GM04504 (cell line): ENCODE measurements at regions not wholly inside any gene's neighbourhood (a gene's known extent, or its start where the extent isn't known, plus 50 kb on each side); places are given as distances from the start of the nearest gene placed in this dataset.

ENCODE experiments used
- DNase-seq: peaks from one replicate; pipeline ENCODE4 v3.0.0-alpha.2; 2012; ENCODE audit warnings: low read depth

GRCh38 chr11:111148121-111148520 lies 97.4 kb upstream of the POU2AF2 start:
- no peak for DNase-seq

DNA sequence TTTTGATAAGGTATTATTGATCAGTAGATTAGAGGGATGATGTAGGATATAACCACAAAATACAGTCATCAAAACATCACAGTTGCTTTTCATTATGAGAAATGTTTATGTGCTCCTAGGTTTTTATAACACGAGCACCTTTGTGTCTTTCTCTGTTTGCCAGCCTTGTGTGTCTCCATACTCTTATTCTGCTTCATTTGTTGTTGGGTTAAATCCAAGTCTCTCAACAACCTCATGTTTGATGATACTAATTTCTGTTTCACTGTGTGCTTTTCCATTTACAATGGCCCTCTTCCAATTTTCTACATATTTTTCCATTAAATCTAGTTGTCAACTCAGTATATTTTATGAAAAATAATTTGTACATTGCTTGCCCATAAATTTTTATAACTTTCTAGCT lies 107.7 kb upstream of the POU2AF2 start:
- no peak for DNase-seq

DNA sequence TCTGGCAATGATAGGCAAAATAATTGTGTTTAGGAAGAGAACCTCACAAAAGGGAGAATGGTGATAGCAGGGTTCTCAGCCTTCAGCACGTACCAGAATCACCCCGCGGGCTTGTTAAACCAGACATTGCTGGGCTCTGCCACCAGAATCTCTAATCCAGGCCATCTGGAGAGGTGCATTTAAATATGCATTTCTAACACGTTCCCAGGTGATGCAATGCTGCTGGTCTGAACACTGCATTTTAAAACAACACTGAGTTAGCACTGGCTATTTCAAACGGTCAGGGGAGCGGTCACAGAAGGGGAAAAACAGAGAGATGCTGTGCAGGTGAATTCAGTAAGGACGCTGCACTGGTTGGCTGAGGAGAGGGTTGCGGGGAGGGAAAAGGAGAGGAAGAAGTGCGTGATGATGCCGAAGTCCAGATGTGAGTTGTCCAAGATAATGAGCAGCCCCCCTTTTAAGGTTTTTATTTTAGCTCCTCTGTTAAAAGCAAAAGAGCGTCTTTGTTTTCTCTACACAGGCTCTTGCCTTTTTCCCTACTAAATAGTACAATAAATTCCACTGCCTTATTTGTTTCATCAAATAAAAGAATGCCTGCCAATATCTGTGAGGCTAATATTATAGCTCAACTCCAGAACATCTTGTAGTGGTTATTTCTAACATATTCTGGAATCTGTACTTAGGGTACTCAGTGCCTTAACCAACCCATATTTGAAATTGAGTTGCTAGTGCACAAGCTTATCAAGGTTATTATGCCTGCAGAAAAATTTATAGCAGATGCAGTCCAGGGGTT lies 109.6 kb upstream of the POU2AF2 start:
- DNase-seq, result no peak

DNA sequence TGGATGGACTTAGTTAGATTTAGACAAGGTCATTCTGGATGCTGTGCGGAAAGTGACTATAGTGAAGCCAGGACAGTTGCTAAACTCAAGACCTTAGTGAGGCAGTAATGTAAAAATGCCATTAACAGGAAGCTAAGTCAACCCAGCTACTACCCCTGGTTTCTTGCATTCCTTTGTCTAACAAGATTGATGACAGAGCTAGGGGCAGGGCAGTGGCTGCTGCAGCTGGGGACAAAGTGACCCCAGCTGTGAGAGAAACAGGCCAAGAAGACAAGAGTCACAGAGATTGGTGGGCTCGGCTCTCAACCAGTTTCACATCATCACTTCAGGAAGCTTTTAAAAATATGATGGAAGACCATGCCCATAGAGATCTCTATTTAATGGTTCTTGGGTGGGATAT lies 110.4 kb upstream of the POU2AF2 start:
- no peak for DNase-seq

DNA sequence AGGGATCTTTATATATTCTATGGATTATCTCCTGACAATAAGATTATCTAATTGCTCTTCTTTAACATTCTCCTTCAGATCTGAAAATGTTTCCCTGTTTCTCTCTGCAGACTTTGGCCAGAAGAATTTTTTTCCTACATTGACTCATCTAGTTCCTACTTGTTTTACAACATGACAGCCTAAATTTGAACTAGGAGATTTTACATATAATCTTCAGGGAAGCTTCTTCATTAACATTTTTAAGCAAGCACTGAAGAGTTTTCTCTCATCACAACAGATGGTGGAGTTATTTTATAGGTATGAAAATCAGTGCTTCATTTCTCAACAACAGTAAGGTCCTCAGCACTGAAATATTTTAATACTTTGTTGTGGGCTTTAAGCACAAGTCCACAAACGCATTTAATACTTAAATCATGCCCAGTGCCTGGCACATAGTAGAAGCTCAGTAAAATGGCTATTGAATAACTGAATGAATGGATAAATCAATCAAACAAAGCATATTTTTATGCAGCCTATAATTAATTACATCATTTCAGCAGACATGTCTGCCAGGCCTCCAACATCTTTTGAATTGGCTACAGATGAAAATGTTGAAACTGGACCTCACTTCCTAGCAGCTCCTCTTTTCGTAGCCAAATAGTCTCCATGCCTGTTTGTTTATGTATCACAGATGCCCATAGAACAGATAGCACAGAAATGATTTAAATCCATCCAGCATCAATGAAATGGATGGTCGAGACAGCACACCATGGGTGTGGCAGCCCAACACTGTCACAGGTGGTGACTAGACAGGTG lies 117.3 kb upstream of the POU2AF2 start:
- DNase-seq, result no peak

- DNase-seq, result no peak
These were observed 120.8 kb upstream of the POU2AF2 start for GRCh38 chr11:111124724-111125123.

DNA sequence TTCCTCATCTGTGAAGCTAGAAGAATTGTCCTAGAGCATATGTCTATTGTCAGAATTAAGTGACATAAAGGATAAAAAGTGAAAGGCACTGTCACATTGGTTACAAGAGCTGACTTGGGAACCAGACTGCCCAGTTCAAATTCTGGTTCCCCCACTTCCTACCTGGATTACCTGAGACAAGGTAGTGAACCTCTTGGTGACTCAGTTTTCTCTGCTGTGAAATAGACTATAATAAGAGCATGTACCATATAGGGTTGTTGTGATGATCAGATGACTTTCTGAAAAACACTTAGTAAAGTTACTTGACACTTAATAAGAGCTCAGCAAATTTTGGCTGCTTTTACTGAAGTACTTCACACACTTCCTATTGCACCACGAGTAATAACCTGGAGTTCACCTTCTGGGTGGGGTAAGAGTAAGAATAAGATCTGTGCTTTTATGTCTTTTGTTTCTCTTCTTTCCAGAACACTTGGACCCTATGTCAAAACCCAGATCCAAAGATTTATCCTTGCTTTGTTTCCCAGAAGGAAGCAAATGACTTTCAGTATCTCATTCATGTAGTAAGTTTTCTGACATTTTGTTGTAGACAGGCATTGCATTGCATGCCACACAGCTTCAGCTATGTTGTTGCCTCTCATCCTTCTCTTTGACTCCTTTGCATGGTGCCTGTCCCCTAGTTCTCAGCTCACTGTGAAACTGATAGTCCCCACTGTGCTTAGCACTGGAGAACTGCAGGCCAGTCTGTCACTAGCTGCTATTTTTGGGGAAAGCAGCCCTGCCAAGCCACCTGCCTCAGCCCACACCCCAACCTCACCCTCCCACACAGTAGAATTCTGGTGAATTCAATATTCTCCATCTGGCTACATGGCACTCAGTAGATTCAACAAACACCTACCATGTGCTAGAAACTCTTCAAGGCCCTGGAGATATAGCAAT lies 121.8 kb upstream of the POU2AF2 start:
- DNase-seq, result no peak

DNA sequence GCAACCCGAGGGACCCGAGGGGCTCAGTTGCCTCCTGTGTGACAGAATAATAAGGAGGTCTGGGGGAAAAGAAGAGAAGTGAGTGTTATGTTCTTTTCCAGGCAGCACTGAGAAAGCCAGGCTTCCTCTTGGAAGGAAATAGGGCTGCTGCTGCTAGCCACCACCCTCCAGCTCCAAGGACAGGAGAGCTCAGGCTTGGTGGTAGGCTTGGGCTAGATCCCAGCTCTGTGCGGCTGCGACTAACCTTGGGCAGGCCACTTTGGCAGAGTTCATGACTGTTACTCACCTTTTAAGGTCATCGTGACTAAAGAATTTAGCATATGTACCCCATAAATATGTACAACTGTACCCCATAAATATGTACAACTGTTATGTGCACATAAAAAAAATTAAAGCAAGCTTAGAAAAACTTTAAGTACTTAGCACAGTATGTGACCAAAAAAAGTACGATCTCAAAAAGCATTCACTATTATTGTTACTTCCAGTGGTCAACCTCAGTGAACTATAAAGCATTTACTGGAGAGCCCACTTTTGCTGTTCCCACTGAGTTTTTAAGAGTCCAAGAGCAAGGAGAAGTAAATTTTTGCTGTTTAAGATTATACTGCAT lies 124.7 kb upstream of the POU2AF2 start:
- DNase-seq, result no peak

DNA sequence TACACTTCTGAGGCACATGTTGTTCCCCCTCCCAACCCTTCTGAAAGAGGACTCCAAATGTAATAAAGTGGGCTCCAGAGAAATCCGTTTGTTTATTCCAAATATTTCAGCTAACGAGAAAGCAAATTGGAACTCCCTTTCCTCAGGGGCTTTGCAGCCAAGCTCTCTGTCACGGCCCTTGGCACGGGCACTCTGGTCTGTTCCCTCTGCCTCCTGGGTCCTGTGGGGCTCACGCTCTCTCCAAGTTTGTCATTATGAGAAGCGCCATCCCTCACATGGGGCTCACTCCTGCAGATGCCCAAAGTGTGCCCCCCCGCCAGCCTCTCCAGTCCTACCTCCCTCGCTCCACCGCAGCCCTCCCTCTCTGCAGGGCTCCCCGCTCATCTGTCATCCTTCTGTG lies 125.4 kb upstream of the POU2AF2 start:
- DNase-seq, result no peak

DNA sequence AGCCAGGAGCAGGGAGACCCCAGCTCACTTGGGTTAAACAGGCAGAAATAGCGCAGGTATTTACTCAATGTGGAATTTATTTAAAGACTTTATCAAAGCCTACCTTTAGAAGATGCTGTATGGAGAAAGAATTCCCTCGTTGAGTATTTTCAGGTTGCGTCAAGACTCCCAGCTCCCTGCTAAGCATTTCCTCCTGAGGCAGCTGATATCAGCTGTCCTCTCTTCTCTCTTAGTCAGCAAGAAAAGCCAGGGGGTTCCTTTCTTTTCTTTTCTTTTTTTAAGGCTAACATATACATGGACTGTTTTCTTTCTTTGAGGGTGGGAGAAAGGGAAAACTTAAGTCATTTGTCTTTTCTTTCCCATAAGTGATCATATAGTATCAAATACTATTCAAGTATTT lies 125.8 kb upstream of the POU2AF2 start:
- DNase-seq, result no peak

DNA sequence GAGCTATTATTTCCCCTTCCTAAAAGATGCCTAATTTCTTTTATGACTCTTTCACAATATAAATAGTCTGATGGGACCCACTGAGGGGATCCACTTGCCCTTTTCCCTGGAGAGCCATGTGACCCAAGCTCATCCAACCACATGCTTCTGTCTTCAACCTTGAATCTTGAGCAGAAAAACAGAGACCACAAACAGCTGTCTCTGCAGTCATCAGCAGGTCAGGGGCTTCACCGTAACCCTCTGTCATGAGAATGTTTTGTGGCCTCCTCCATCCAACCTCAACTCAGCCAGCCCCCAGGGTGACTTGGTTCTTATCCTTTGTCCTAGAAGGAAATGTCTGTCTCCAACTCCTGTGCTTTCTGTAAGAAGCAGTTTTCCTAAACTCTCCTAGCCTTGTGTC lies 129.6 kb upstream of the POU2AF2 start:
- no peak for DNase-seq

- DNase-seq, result no peak
These were observed 131.4 kb upstream of the POU2AF2 start for GRCh38 chr11:111114091-111114490.

GRCh38 chr11:111112614-111113013 lies 132.9 kb upstream of the POU2AF2 start:
- no peak for DNase-seq

DNA sequence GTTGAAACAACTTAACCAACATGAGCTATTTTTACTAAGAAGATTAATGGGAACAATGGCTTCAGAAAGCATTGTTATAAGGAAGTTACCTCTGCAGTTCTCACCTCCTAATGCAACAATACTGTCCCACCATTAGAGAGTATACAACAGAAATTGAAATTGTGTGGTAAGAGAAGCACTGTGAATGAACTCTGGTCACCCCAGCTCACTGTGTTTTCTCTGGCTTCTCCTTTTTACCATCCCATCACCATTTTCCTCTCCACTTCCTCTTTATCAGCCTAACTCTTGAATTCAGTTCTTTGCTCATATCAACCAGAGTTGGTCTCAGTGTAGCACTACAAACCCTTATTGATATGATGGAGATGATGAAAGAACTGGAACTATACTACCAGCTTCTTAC lies 138.0 kb upstream of the POU2AF2 start:
- no peak for DNase-seq

DNA sequence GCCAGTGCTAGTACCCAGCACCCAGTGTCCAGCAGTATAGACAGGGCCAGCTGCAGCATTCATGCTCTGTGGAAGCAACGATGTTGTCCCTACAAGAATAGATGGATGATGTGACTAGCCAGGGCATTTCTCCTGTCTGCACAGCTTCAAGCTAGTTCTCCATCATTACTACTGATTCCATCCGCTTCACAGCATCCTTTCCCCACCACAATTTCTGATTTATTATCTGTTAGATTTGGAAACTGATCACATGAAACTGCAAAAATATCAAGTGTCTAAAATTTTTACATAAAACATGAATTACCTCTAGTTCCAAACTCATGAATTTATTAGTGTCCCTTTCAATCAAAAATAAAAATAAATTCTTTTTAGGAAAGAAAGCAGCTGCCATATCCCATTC lies 138.9 kb upstream of the POU2AF2 start:
- DNase-seq, result no peak

DNA sequence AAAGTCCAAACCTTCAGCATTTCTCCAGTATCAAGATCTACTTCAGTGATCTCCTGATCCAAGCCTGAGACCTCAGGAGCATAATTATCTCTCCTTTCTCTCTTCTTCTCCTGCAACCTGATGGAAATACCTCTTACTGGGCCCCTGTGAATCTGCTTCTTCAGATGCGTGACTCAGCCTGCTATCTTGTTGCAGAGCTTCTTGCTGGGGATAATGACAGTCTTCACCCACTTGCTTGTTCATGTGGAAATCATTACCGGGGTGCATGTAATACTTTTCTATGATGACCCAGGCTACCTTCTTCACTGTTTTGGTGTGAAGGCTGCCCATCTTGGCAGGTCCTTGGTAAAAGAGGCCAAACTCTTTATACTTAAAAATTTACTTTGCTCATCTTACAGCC lies 140.0 kb upstream of the POU2AF2 start:
- DNase-seq, result no peak

DNA sequence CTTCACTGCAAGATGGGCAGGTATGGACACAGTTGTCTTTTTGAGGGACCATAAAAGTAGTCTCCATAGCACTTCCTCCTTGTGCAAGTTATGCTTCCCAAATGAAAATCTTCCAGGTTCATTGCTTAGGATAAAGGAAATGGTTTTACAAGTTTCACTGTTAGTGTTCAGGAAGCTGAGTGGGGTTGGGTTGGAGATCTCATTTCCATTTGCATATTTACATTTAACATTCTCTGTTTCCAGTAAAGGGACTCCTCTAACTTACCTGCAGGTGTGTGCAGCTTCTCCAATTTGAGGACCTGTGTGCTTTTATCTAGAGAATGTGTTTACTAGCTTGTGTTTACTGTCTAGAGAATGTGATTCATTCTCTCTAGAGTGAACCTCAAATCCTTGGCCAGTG lies 141.3 kb upstream of the POU2AF2 start:
- no peak for DNase-seq

DNA sequence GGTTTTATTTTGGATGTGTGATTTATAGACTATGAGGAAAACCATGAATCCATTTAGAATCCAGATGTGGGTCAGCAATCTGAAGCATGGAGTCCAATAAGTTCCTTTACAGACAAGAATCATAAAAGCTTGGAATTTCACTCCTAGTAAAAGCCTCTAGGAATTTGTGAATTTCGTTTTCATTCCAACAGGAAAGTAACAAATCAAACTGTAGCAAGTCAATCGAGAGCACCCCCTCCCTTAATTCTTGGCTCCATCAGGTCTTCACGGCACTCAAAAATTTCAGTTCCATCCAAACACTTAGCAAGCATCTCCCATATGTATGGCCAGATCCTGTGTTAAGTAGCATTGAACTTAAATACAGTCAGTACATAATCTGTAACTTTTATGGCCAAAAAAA lies 143.6 kb upstream of the POU2AF2 start:
- no peak for DNase-seq

GRCh38 chr11:111099028-111099713 lies 146.4 kb upstream of the POU2AF2 start:
- no peak for DNase-seq

GRCh38 chr11:111098091-111098490 lies 147.4 kb upstream of the POU2AF2 start:
- no peak for DNase-seq

GRCh38 chr11:111097191-111097590 lies 148.3 kb upstream of the POU2AF2 start:
- DNase-seq, result peak; percentile 7
